GM12874 (cell line): ENCODE measurements at regions not wholly inside any gene's neighbourhood (a gene's known extent, or its start where the extent isn't known, plus 50 kb on each side); places are given as distances from the start of the nearest gene placed in this dataset.

Source experiments
- CTCF ChIP-seq: IDR thresholded peaks from 2 replicates; pipeline ENCODE4 v1.5.1; 2011; ENCODE audit warnings: low read depth, mild to moderate bottlenecking, control low read depth, low read length, moderate library complexity; ENCODE audit not compliant: insufficient read depth

GRCh38 chr3:27641271-27641800, 80.8 kb downstream of the EOMES start:
- TF ChIP-seq CTCF: no peak

- TF ChIP-seq CTCF: no peak
These were observed 82.9 kb downstream of the EOMES start for GRCh38 chr3:27639271-27639670.

GRCh38 chr3:27638594-27638993, 83.5 kb downstream of the EOMES start:
- TF ChIP-seq CTCF: no peak

GRCh38 chr3:27637346-27637995, 84.7 kb downstream of the EOMES start:
- TF ChIP-seq CTCF: no peak

GRCh38 chr3:27633224-27633545, 88.9 kb downstream of the EOMES start:
- TF ChIP-seq CTCF: no peak

- no peak for TF ChIP-seq CTCF
These were observed 89.5 kb downstream of the EOMES start for GRCh38 chr3:27632431-27633223.

GRCh38 chr3:27630885-27631284, 91.2 kb downstream of the EOMES start:
- no peak for TF ChIP-seq CTCF
